ENCODE measurements at regions not wholly inside any gene's neighbourhood (a gene's known extent, or its start where the extent isn't known, plus 50 kb on each side); places are given as distances from the start of the nearest gene placed in this dataset.
A peak's percentile ranks its signal among the peaks of the same experiment; 100 is the strongest.

DNA sequence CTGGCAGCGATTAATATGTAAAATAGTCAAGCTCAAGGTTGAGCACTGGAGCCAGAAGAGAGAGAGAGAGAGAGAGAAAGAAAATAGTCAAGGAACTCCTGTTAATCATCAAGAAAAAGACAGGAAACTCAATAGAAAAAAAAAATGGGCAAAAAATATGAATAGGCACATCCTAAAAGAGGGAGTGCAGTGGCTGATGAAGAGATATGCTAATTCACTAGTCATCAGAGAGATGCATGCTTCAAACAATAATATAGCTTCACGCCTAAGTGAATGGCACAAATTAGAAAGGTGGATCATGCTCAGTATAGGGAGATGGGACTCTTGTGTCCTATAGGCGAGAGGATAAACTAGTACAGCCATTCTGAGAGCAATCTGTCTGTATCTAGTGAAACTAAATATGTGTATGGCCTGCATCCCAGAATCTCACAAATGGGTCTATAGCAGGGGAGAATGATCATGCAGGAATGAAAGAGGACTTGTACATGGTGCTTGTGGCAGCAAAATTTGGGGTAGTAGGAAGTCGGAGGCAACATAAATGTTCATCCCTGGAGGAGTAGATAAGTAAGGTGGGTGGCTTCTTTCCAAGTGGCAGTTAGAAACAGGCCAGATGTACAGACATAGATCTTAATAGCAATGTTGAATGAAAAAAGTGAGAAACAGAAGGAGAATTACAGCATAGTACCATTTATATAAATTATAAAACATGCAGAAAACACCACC is 176.8 kb downstream of the VEGFA start:
- DNase-seq, result no peak

DNA sequence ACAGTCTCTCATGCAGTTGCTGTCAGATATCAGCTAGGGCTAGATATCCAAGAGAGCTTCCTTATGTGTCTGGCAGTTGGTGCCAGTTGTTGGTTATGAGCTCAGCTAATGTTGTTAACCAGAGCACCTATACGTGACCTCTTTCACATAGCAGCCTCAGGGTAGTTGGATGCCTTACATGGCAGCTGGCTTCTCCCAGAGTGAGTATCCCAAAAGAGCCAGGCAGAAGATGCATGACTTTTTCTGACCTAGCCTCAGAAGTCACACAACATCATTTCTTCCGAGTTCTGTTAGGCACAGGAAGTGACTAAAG is 175.7 kb downstream of the VEGFA start:
- no peak for DNase-seq

DNA sequence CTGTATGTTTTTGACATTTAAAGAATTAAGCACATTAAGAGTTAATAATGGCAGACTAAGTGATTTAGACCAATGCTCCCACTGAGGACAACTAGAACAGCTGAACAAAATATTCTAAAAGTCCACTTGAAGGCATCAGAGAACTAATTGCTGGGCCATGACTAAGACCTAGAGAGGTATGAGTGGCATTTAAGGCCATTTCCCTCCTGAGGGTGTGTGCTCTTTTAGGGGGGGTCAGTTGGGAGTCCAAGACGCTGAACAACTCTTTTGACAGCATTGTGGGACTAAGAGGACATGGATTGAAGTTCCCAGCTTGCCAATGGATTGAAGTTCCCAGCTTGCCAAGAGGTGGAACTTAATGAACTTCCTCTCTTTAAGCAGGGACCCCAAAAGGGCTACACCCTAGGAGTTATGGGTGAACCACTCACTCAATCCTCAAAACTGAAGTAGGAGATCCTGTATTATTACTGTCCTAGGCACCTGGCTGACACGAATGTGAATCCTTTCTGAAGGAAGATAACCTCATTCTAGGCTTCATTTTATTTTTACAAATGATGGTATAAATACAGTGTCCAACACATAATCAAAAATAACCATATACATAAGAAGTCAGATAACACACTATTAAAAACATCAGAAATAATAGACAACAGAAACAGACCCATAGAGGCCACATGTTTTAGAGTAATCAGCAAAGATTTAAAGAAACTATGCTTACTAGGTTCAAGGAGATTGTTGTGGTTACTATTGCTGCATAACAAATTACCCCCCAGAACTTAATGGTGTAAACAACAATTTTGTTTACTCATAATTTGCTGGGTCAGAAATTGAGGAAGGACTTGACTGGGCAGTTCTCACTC is 175.1 kb downstream of the VEGFA start:
- no peak for DNase-seq

DNA sequence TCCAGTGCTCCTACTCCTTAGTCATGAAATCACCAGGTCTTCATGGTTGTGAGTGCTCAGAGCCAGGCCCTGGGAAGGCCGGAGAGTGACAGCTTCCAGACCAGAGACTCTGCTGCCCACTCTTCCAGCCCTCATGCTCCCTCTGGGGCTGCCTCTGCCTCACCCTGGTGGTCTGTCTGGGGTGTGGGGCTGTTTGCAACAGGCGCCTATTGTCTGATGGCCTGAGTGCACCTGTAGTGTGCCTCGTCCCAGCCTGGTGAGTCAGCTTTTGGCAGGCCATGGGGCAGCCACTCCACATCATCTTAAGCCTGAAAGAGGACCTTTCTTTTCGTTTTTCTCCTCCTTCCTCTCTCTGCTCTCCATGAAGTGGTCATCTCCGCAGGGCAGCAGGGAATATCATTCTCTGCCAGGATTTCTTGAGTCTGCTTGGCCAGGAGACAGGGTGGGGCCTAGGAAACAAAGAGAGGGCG is 173.8 kb downstream of the VEGFA start:
- no peak for DNase-seq

DNA sequence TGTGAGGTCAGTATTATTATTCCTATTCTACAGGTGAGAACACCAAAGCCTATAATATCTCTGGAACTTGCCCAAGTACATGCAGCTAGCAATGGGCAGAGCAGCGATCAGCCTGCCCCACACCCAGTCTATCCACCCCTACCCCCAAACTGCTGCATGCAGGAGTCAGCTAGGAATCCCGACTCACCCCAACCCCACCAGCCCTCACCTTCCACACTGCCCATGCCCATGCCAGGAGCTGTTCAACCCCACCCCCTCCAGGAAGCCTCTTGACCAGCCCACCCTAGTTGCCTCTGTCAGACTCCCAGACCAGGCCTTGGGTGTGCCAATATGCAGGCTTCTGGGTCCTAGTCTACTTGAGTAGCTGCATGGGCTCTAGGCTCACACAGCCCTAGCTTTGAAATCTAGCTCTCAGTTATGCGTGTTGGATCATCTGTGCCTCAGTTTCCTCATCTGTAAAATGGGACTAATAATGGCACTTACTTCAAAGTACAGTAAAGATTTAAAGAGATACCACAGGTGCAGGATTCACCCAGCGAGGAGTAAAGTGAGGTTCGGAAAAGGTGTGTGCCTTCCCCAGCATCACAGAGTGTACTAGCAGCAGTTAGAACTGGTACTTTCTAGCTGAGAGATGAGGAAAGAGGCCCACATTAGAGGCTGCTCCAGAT is 173.2 kb downstream of the VEGFA start:
- no peak for DNase-seq

DNA sequence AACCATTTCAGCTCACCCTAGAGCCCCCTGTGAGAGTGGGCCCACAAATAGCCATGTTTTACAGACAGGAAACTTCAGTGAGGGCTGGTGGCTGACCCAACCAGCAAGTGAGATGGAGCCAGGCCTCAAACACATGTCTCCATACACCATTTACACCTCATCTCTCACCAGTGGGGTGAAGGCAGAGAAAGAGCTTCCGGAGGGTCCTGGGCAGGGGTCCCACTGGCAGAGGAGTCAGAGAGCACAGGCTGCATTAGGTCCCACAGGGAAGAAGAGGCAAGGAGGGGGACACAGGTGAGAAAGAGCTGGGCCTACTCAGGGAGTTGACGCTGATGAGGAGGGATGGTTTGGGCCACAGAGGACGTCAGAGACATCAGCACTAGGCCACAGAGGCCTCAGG is 172.6 kb downstream of the VEGFA start:
- no peak for DNase-seq

DNA sequence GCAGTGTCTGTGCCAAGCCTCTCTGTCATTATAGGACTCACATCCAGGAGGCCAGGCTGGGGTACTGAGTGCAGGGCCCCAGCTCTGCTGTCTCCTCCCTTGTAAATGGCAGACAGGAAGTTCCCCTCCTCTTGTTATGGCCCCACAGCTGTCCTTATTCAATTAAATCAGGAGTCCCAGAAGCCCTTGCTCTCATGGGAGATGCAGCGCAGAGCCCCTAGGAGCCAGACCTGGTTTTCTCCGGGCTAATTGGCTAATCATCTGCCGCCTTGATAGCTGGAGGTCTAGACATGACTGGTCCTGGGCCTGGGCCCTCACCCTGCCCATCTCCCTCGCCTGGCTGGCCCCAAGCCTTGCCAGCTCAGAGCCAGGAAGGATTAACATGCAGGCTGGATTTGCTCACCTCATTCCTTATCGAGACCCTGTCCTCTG is 172.0 kb downstream of the VEGFA start:
- DNase-seq, result peak; percentile 77

DNA sequence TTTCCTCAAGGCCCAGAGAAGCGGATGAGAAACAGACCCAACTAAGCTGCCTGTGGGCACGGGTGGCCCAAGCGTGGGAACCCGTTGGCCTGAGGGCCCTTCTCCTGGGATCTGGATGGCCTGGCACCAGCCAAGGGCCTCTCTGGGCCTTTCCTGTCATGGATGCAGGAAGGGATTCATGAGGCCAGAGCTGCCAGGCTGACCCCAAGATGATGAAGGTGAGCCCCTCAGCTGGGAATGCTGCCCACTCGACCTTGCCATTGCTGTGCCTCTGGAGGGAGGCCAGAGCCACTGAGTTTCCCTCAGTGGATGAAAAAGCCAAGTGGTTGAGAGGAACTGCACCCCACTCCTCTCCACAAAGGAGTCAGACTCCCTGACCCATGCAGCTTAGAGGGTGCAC is 171.2 kb downstream of the VEGFA start:
- DNase-seq, result no peak

DNA sequence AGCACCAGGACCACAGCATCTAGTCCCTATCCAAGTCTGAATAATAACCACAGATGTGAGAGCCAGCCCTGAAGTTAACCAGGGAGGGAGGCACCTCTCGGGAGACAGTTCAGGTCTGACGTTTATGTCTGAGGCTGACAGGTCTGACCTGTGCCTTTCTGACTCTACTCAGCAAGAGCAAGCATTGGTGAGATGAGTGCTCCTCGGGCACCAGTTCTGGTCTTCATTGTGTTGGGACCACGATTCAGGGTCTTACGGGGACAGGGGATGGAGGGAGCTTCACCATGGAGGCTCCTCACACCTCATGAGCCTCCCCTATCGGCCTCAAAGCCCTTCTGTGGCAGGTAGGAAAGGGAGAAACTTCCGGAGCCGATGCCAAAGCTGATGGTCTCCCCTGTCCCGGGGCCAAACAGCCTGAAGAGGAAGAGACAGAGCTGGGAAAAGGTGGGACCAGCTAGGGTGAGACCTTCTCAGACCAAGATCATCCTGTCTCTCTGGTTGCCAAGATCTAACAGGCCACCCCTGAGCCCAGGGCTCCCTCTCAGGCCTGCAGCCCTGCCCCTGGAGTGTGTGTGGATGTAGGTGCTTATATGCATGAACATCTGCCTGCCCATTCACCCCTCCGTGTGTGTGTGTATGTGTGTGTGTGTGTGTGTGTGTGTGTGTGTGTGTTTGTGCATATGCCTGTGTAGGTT is 170.5 kb downstream of the VEGFA start:
- no peak for DNase-seq

DNA sequence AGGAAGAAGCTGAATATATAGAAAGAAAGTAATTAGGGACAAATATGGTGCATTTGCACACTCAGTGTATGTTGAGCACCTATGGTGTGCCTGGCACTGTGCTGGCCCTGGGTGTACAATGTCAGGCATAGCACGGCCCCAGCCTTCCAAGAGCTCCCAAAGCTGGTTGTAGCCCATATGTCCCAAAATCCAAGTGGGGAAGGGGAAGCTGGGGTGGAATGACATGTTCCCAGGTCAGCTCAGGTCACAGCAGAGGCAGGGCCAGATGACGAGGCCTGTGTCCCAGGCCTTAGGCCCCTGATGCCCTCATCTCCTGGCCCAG is 170.0 kb downstream of the VEGFA start:
- DNase-seq, result no peak

DNA sequence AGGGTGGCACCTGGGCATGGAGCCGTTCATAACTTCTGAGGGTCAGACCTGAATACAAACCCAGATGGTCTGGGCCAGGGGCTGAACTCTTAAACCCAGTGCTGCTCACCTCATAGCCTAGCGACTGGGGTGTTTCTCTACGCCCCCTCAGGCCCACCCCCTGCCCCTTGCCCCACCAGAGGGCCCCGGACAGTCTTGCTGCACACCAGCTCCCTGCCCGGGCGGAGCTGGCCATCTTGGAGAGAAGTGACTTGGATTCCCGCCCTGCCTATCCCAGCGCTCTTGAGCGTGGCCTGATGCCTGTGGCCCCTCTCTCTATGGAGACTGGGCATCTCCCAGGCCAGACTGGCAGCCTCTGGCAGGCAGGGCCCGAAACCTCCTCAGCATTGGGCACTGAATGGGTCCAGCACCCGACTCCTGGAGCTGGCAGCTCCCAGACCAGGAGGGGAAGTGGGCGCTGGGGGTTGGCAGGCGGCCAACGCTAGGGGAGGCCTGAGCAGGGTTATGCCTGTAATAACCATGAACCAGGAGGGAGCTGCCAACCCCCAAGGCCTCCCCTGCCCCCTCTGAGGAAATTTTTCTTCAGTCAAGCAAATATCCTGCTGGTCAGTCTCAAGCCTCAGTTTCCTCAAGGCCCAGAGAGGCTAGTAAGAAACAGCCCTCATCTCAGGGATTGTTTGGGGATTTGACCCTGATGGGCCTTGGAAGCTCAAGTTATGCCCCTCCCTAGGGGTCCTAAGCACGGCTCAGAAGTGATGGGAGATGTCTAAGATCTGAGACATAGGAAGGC is 169.5 kb downstream of the VEGFA start:
- DNase-seq, result no peak

DNA sequence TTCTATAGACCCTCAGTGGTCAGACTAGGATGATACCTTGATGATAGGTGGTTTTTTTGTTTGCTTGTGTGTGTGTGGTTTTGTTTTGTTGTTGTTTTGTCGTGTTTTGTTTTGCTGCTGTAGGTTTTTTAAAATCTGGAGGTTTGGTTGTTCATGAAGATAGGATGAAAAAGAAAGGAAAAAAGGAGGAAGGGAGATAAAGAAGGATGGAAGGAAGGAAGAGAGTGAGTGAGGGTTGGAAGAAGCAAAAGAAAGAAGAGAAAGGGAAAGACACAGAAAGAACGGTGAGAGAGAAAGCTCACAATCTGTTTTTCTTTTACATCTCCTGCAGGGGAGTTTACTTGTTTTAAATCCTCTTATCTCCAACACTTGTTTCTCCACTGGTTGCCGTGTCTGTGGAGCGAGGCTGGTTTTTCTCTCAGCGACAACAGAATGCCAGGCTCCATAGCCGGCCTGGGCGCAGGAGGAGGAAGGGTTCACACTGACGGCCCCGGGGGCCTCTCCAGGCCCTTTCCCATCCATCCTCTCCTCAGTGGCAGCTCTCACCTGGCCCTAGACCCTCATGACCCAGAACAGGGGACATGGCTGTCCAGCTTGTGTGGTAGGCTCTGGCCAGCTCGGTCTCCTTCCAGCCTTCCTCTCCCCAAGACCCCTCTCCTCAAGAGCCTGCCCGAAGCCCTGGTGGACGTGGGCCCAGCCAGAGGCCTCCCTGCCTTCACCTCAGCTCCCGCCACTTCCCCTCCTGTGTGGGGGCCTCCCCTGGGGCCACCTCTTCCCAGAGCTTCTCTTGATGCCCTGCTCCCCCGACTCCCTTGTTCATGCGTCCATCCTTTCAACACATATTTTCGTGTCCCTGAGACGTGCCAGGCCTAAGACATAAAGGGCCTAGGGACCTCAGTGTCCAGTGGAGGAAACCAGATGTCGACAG is 168.4 kb downstream of the VEGFA start:
- DNase-seq, result no peak

DNA sequence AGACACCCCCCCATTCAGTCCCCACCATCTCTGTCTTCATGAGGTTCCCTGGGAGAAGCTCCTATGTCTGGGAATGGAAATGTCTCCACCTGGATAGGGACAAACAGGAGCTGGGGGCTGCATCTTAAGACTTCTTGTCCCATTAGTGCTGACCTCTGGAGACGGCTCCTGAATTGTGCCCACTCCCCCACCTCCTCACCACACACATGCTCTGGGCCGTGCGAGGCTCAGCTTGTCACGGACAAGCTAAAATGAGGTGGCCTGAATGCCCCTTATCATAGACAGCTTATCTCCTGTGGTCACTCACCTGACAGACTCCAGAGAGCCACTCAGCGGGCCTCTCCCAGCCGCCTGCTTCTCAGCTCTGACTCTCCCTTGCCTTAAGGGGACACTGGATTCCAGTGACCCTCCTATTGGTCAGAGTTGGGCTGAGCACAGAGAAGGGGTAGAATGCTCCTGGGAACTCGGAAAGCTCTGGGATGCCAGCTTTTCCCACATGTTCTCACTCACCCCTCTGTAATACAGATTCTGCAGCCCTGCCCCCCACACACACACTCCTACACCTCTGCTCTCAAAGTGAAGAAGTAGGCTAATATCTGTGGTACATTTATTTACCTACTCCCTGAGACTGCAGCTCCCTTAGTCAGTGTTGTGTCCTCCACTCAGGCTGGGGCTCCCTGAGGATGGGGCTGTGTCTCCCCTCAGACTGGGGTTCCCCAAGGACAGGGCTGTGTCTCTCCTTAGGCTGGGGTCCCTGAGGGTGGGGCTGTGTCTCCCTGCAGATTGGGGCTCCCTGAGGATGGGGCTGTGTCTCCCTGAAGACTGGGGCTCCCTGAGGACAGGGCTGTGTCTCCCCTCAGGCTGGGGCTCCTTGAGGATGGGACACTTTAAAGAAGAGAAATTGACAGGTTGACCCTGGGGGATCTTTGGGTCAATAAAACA is 167.5 kb downstream of the VEGFA start:
- no peak for DNase-seq

DNA sequence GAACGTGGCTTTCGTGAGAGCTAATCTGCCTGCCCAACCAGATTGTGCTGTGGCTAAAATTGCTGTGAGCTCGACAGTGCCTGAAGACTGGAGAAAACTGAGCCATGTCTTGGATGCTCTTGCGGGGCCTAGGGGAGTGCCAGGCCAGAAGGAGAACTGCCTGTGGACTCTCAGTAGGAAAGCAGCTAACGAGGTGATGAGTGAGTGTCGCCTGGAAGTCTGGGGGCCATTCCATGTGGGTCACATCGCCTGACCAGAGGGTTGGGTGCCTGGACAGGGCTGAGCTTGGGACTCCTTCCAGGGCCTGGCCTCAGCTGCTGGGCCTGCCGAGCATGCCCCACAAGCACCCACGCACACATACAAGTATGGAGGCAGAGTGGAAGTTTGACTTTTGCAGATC is 166.5 kb downstream of the VEGFA start:
- no peak for DNase-seq

DNA sequence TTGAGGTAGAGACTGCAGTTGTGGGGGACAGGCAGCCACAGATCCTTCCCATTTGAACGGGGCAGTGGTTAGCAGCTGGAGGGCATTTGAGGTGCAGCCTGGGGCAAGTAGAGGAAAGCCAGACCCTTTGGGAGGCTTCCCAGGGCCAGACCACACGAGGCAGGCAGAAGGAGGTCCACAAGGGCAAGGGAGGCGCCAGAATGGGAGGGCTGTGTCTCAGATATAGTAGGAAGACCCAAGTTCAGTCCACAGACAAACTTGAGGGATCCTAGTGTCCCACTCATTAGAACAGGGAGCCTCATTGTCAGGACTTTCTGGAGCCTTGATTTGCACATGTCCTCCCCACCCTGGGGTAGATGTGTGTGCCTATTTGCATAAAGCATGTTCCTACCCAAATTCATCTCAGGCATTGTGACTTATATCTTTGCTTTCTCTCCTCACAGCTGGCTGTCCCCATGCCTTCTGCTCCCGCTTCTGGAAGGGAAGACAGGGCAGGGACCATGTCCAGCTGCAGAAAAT is 166.0 kb downstream of the VEGFA start:
- DNase-seq, result no peak

DNA sequence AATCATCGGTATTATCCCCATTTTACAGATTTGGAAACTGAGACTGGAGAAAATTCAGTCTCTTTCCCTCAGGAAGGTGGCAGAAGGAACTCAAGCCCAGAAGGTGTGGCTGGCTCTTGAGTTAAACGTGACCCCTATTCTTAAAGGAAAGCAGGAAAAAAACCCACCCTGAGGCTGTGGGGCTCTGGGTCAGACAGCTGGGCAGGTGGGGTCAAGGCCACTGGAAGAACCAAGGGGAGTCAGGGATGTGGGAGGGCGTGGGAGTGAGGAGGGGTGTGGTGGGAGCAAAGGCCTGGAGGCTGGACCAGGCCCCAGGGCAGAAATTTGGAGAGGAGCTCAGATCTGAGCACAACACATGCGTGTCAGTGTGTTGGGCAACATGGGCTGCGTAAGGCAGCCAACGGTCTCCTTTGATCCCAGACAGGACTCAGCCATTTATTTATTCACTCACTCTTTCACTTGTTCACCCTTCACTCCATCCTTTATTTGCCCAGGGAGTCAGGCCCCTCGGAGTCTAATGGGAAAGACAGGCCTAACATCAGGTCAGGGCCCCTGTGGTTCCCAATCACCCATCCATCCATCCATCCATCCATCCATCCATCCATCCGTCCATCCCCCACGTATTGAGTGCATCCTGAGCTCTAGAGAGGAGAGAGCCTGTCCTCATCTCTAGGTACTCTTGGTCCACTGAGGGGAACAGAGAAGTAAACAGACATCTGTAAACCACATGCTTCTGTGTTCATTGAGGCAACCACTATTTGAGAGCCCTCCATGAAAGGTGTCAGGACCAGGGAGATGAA is 165.0 kb downstream of the VEGFA start:
- no peak for DNase-seq

DNA sequence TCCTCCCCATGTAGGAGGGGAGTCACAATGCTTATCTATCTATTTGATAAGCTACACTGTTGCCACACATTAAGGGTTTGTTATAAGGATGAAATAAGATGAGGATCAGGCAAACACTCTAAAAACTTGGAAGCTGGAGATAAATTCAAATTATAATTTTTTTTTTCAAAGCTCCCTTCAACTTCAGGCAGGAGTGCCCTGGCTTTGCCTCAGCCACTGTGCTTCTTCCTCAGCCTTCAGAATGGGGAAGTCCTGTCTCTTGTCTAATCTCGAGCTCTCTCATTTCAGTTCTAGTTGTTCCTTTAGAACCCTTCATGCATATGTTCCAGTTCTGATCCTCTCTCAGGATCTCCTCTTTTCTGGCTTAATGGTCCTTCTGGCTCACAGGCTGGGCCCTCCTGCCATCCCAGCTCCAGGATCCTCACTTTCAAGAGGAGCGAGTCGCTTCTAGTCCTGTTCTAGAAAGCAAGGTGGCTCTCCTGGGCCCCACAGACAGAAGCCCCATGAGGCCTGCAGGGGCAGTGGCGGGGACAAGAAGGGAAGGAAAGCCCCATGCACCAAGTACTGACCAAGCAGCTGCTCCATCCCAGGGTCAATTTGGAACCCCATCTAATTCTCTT is 164.3 kb downstream of the VEGFA start:
- no peak for DNase-seq

DNA sequence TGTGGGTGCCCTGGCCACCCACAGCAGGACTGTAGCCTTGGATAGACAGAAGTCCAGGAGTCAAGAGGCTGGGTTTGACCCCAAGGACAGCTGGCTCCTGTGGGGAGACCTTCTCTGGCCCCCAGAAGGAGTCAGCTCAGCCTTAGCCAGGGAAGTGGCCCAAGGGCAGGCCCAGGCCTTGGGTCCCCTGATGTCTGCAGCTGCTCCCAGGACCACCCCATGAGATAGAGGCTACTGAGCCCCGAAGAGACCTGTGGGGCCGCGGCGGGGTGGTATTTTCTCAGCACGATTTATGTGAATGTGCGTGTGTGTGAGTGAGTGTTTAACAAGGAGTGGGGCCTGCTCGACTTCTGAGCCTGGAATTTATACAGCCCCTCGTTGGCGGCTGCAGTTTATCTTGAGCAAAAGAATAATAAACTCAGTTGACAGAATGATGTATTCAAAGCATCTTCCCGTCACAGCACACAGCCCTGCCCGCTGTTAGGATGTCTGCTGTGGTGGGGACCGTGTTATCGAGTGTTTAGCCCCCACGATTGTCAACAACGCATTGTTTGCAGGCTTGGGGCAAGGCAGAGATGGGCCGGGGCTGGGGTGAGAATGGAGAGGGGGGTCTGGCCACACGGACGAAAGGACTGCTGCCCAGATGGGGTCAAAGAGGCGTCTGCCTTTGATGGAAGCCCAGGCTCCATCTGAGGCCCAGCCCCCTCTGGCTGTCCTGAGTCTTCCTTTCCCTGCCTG is 163.3 kb downstream of the VEGFA start:
- DNase-seq, result no peak

Data from NCI-H1436 treated with DMSO at 0.1 percent for 48 hours (cell line).